GM12878 (cell line): ENCODE measurements at regions not wholly inside any gene's neighbourhood (a gene's known extent, or its start where the extent isn't known, plus 50 kb on each side); places are given as distances from the start of the nearest gene placed in this dataset.

Experiments used
- ATAC-seq: fragments of 200-7000 bp; cut with Tn5 transposase; 3 replicates; pipeline ENCODE4 v1.9.1; 2020; ENCODE audit warnings: mild to moderate bottlenecking, moderate library complexity
- BruUV-seq: library from RNA; stranded (reverse); fragments of 400-500 nt; replicated peaks from 2 replicates; lab custom pipeline; 2021; lab: Mats Ljungman, UMichigan
- CTCF ChIA-PET: fragments of 300-600 bp; sonication (Branson Sonifier 250); formaldehyde crosslinking; extraction: SDS; loops from one replicate; lab custom pipeline; 2021; ENCODE audit warnings: inconsistent platforms; lab: Yijun Ruan, JAX
- POLR2A ChIA-PET: fragments of 350-600 bp; formaldehyde crosslinking; extraction: SDS; loops from one replicate; lab custom pipeline; 2021; ENCODE audit warnings: inconsistent platforms; lab: Charles Lee
- RAD21 ChIA-PET: fragments of 300-600 bp; sonication (Branson Sonifier 250); formaldehyde crosslinking; loops from one replicate; lab custom pipeline; 2023; ENCODE audit warnings: antibody characterized with exemption; ENCODE audit not compliant: unreplicated experiment; lab: Charles Lee
- SMC1A ChIA-PET: fragments of 300-600 bp; sonication (Branson Sonifier 250); formaldehyde crosslinking; loops from one replicate; lab custom pipeline; 2023; ENCODE audit not compliant: unreplicated experiment, uncharacterized antibody; lab: Charles Lee
- DNase-seq: peaks from one replicate; pipeline ENCODE4 v3.0.0-alpha.2; 2011; ENCODE audit warnings: low read depth, low spot score
- FAIRE-seq: peaks from 3 replicates; lab custom pipeline; 2011; peaks lifted over from hg19 to GRCh38; lab: Jason Lieb, UNC
- H2AFZ ChIP-seq: 2 replicates; pipeline ENCODE4 v1.6.0; 2011; ENCODE audit warnings: low read depth, low read length, control low read depth; ENCODE audit not compliant: control insufficient read depth
- H3K27ac ChIP-seq: 2 replicates; pipeline ENCODE4 v1.5.1; 2011; ENCODE audit warnings: control low read depth; ENCODE audit not compliant: control insufficient read depth, insufficient read depth
- H3K27me3 ChIP-seq, 2 experiments: replicated peaks in 1 of 2; 2 replicates each; pipeline versions ENCODE4 v1.6.0 to v1.6.1; 2011; ENCODE audit warnings: low read length in 1 of 2; ENCODE audit not compliant: control insufficient read depth in 2 of 2, insufficient read depth in 2 of 2
- H3K36me3 ChIP-seq, 2 experiments: 2 replicates each; pipeline ENCODE4 v1.5.1; 2011; ENCODE audit warnings: low read length in 1 of 2; ENCODE audit not compliant: control insufficient read depth in 2 of 2, insufficient read depth in 2 of 2
- H3K4me1 ChIP-seq: 2 replicates; pipeline ENCODE4 v1.6.1; 2011; ENCODE audit warnings: mild to moderate bottlenecking, low read length, moderate library complexity, mixed read lengths; ENCODE audit not compliant: control insufficient read depth, insufficient read depth
- H3K4me2 ChIP-seq: 2 replicates; pipeline ENCODE4 v1.6.0; 2011; ENCODE audit warnings: control low read depth; ENCODE audit not compliant: control insufficient read depth, insufficient read depth
- H3K4me3 ChIP-seq: fragments of 200-600 bp; sonication (generic); 2 replicates; pipeline ENCODE4 v1.5.1; 2016
- H3K79me2 ChIP-seq: 2 replicates; pipeline ENCODE4 v1.6.0; 2011; ENCODE audit warnings: low read length; ENCODE audit not compliant: control insufficient read depth, insufficient read depth
- H3K9ac ChIP-seq: 2 replicates; pipeline ENCODE4 v1.8.0; 2011; ENCODE audit warnings: low read length, control low read depth, mixed read lengths; ENCODE audit not compliant: control insufficient read depth, insufficient read depth
- H3K9me3 ChIP-seq: replicated peaks from 3 replicates; pipeline ENCODE4 v1.5.1; 2011; ENCODE audit warnings: mild to moderate bottlenecking, low read length; ENCODE audit not compliant: control insufficient read depth, insufficient read depth
- H4K20me1 ChIP-seq: 2 replicates; pipeline ENCODE4 v1.6.0; 2011; ENCODE audit not compliant: control insufficient read depth, insufficient read depth
- DPF2 ChIP-seq: fragments of 450-650 bp; IDR thresholded peaks from 2 replicates; pipeline ENCODE4 v1.6.1; 2017; ENCODE audit warnings: mild to moderate bottlenecking
- HCFC1 ChIP-seq: fragments of 150-350 bp; IDR thresholded peaks from 2 replicates; pipeline ENCODE4 v1.6.1; 2014; ENCODE audit warnings: low read length
- NRF1 ChIP-seq: conservative IDR thresholded peaks from 2 replicates; pipeline ENCODE4 v1.6.1; 2011; ENCODE audit warnings: mild to moderate bottlenecking, low read depth, low read length, improper control_type of control experiment
- RAD51 ChIP-seq: fragments of 450-650 bp; IDR thresholded peaks from 2 replicates; pipeline ENCODE4 v1.6.1; 2016; ENCODE audit warnings: moderate library complexity, mild to moderate bottlenecking, inconsistent platforms
- SPI1 ChIP-seq: IDR thresholded peaks from 2 replicates; pipeline ENCODE4 v1.6.1; 2011; ENCODE audit warnings: low read depth, mild to moderate bottlenecking, low read length, moderate library complexity, borderline replicate concordance; ENCODE audit not compliant: insufficient read depth
- SRF ChIP-seq, 2 experiments: IDR thresholded peaks; 2 replicates each; pipeline ENCODE4 v1.6.1; 2011; ENCODE audit warnings: low read depth in 2 of 2, low read length in 2 of 2, mild to moderate bottlenecking in 1 of 2, moderate library complexity in 1 of 2
- in situ Hi-C: fragments of 300-500 bp; cut with MboI; formaldehyde crosslinking; loops from 9 replicates; pipeline ENCODE4 v1.14.3; 2018; ENCODE audit warnings: mixed read lengths
- intact Hi-C: fragments of 100-400 bp; cut with micrococcal nuclease; formaldehyde crosslinking; loops from one replicate; pipeline ENCODE4 v1.14.2; 2022; ENCODE audit not compliant: unreplicated experiment
- TF ChIP-seq, protein P1 (sequence below): fragments of 450-650 bp; IDR thresholded peaks from 2 replicates; pipeline ENCODE4 v1.6.1; 2017; ENCODE audit warnings: borderline replicate concordance
- TF ChIP-seq, protein P2 (sequence below): fragments of 450-650 bp; IDR thresholded peaks from 2 replicates; pipeline ENCODE4 v1.6.1; 2017; ENCODE audit warnings: mild to moderate bottlenecking, moderate library complexity
- TF ChIP-seq, protein P3 (sequence below): fragments of 450-650 bp; IDR thresholded peaks from 2 replicates; pipeline ENCODE4 v1.6.1; 2016; ENCODE audit warnings: mild to moderate bottlenecking
- TF ChIP-seq, protein P4 (sequence below): fragments of 450-650 bp; IDR thresholded peaks from 2 replicates; pipeline ENCODE4 v1.6.1; 2017; ENCODE audit warnings: mild to moderate bottlenecking
- TF ChIP-seq, protein P5 (sequence below): fragments of 450-650 bp; formaldehyde crosslinking; IDR thresholded peaks from 2 replicates; pipeline ENCODE4 v1.4.0; 2020; ENCODE audit warnings: mild to moderate bottlenecking, moderate library complexity

DNA sequence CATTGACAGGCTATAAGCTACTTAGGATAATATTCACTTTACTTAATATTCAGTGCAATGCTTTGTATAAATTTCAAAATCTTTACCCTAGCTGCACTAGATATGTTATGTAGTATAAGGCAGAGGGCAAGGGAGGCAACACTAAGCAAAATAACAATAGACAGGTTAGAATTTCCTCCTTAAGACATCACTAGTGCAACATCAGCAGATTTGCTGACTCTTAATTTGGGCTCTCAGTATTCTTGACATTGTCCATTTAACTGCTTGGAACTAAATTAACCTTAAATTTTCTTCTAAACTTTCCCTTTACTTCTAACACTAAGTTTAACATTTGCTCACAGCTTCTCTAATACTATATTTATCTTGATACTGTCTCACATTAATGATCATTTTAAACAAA, 273.9 kb downstream of the DIO2 start:
- CTCF ChIA-PET: no interaction called here
- FAIRE-seq: no peak
- POLR2A ChIA-PET: no interaction called here
- no peak overlapping the region for H3K4me3 ChIP-seq
- no peaks in the 10 kb centered on the region for H3K79me2 ChIP-seq
- H3K9ac ChIP-seq: no peak overlapping the region
- H3K4me2 ChIP-seq: no peak overlapping the region
- no peak for ATAC-seq
- H3K4me1 ChIP-seq: no peaks in the 10 kb centered on the region
- no TSS peak for BruUV-seq
- SMC1A ChIA-PET: no interaction called here
- RAD21 ChIA-PET: no interaction called here
- in situ Hi-C loops: no loop called here
- no peaks in the 10 kb centered on the region for H3K9me3 ChIP-seq
- H3K27me3 ChIP-seq: no peaks in the 10 kb centered on the region
- H4K20me1 ChIP-seq: no peaks in the 10 kb centered on the region
- no peak overlapping the region for H3K27ac ChIP-seq
- DNase-seq: no peak
- no peaks in the 10 kb centered on the region for H3K36me3 ChIP-seq
- intact Hi-C loops: no loop called here
- no peak overlapping the region for H2AFZ ChIP-seq
- TF ChIP-seq DPF2: no peak
- TF ChIP-seq, protein P1, sequence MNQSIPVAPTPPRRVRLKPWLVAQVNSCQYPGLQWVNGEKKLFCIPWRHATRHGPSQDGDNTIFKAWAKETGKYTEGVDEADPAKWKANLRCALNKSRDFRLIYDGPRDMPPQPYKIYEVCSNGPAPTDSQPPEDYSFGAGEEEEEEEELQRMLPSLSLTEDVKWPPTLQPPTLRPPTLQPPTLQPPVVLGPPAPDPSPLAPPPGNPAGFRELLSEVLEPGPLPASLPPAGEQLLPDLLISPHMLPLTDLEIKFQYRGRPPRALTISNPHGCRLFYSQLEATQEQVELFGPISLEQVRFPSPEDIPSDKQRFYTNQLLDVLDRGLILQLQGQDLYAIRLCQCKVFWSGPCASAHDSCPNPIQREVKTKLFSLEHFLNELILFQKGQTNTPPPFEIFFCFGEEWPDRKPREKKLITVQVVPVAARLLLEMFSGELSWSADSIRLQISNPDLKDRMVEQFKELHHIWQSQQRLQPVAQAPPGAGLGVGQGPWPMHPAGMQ: no peak
- TF ChIP-seq, protein P2, sequence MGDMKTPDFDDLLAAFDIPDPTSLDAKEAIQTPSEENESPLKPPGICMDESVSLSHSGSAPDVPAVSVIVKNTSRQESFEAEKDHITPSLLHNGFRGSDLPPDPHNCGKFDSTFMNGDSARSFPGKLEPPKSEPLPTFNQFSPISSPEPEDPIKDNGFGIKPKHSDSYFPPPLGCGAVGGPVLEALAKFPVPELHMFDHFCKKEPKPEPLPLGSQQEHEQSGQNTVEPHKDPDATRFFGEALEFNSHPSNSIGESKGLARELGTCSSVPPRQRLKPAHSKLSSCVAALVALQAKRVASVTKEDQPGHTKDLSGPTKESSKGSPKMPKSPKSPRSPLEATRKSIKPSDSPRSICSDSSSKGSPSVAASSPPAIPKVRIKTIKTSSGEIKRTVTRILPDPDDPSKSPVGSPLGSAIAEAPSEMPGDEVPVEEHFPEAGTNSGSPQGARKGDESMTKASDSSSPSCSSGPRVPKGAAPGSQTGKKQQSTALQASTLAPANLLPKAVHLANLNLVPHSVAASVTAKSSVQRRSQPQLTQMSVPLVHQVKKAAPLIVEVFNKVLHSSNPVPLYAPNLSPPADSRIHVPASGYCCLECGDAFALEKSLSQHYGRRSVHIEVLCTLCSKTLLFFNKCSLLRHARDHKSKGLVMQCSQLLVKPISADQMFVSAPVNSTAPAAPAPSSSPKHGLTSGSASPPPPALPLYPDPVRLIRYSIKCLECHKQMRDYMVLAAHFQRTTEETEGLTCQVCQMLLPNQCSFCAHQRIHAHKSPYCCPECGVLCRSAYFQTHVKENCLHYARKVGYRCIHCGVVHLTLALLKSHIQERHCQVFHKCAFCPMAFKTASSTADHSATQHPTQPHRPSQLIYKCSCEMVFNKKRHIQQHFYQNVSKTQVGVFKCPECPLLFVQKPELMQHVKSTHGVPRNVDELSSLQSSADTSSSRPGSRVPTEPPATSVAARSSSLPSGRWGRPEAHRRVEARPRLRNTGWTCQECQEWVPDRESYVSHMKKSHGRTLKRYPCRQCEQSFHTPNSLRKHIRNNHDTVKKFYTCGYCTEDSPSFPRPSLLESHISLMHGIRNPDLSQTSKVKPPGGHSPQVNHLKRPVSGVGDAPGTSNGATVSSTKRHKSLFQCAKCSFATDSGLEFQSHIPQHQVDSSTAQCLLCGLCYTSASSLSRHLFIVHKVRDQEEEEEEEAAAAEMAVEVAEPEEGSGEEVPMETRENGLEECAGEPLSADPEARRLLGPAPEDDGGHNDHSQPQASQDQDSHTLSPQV: no peak
- TF ChIP-seq SRF (IDR thresholded peaks at IDR 0.05; ENCODE audit: low read depth in 2 of 2, low read length in 2 of 2): no peak
- TF ChIP-seq HCFC1: no peak
- no peak for TF ChIP-seq SPI1
- no peak for TF ChIP-seq RAD51
- TF ChIP-seq, protein P3, sequence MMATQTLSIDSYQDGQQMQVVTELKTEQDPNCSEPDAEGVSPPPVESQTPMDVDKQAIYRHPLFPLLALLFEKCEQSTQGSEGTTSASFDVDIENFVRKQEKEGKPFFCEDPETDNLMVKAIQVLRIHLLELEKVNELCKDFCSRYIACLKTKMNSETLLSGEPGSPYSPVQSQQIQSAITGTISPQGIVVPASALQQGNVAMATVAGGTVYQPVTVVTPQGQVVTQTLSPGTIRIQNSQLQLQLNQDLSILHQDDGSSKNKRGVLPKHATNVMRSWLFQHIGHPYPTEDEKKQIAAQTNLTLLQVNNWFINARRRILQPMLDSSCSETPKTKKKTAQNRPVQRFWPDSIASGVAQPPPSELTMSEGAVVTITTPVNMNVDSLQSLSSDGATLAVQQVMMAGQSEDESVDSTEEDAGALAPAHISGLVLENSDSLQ: no peak
- TF ChIP-seq, protein P4, sequence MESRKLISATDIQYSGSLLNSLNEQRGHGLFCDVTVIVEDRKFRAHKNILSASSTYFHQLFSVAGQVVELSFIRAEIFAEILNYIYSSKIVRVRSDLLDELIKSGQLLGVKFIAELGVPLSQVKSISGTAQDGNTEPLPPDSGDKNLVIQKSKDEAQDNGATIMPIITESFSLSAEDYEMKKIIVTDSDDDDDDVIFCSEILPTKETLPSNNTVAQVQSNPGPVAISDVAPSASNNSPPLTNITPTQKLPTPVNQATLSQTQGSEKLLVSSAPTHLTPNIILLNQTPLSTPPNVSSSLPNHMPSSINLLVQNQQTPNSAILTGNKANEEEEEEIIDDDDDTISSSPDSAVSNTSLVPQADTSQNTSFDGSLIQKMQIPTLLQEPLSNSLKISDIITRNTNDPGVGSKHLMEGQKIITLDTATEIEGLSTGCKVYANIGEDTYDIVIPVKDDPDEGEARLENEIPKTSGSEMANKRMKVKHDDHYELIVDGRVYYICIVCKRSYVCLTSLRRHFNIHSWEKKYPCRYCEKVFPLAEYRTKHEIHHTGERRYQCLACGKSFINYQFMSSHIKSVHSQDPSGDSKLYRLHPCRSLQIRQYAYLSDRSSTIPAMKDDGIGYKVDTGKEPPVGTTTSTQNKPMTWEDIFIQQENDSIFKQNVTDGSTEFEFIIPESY: no peak
- no peak for TF ChIP-seq NRF1
- TF ChIP-seq, protein P5, sequence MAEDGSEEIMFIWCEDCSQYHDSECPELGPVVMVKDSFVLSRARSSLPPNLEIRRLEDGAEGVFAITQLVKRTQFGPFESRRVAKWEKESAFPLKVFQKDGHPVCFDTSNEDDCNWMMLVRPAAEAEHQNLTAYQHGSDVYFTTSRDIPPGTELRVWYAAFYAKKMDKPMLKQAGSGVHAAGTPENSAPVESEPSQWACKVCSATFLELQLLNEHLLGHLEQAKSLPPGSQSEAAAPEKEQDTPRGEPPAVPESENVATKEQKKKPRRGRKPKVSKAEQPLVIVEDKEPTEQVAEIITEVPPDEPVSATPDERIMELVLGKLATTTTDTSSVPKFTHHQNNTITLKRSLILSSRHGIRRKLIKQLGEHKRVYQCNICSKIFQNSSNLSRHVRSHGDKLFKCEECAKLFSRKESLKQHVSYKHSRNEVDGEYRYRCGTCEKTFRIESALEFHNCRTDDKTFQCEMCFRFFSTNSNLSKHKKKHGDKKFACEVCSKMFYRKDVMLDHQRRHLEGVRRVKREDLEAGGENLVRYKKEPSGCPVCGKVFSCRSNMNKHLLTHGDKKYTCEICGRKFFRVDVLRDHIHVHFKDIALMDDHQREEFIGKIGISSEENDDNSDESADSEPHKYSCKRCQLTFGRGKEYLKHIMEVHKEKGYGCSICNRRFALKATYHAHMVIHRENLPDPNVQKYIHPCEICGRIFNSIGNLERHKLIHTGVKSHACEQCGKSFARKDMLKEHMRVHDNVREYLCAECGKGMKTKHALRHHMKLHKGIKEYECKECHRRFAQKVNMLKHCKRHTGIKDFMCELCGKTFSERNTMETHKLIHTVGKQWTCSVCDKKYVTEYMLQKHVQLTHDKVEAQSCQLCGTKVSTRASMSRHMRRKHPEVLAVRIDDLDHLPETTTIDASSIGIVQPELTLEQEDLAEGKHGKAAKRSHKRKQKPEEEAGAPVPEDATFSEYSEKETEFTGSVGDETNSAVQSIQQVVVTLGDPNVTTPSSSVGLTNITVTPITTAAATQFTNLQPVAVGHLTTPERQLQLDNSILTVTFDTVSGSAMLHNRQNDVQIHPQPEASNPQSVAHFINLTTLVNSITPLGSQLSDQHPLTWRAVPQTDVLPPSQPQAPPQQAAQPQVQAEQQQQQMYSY (CRISPR knock-in tag): no peak
